A549 (cell line): ENCODE measurements at regions not wholly inside any gene's neighbourhood (a gene's known extent, or its start where the extent isn't known, plus 50 kb on each side); places are given as distances from the start of the nearest gene placed in this dataset.

Experiments used
- CBX2 ChIP-seq: fragments of 200-600 bp; sonication (generic); IDR thresholded peaks from 2 replicates; pipeline ENCODE4 v1.6.1; 2016; ENCODE audit warnings: low read depth, mild to moderate bottlenecking, borderline replicate concordance
- HDAC2 ChIP-seq: fragments of 200-600 bp; sonication (generic); IDR thresholded peaks from 2 replicates; pipeline ENCODE4 v1.6.1; 2016
- NFE2L2 ChIP-seq: fragments of 150-350 bp; conservative IDR thresholded peaks from 2 replicates; pipeline ENCODE4 v1.6.1; 2014; ENCODE audit warnings: low read length
- POLR2A ChIP-seq: IDR thresholded peaks from 2 replicates; pipeline ENCODE4 v1.6.1; 2012; ENCODE audit warnings: mild to moderate bottlenecking, low read length
- TF ChIP-seq, protein P1 (sequence below): fragments of >200 bp; sonication (Bioruptor Twin); formaldehyde crosslinking; IDR thresholded peaks from 3 replicates; pipeline ENCODE4 v1.5.1; 2016

GRCh38 chr18:5619376-5619775 lies 75.6 kb upstream of the EPB41L3 start:
- TF ChIP-seq CBX2 = no peak
- no peak for TF ChIP-seq HDAC2
- TF ChIP-seq NFE2L2 = no peak
- no peak for TF ChIP-seq POLR2A
- TF ChIP-seq, protein P1, sequence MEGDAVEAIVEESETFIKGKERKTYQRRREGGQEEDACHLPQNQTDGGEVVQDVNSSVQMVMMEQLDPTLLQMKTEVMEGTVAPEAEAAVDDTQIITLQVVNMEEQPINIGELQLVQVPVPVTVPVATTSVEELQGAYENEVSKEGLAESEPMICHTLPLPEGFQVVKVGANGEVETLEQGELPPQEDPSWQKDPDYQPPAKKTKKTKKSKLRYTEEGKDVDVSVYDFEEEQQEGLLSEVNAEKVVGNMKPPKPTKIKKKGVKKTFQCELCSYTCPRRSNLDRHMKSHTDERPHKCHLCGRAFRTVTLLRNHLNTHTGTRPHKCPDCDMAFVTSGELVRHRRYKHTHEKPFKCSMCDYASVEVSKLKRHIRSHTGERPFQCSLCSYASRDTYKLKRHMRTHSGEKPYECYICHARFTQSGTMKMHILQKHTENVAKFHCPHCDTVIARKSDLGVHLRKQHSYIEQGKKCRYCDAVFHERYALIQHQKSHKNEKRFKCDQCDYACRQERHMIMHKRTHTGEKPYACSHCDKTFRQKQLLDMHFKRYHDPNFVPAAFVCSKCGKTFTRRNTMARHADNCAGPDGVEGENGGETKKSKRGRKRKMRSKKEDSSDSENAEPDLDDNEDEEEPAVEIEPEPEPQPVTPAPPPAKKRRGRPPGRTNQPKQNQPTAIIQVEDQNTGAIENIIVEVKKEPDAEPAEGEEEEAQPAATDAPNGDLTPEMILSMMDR = no peak
